ENCODE measurements at regions not wholly inside any gene's neighbourhood (a gene's known extent, or its start where the extent isn't known, plus 50 kb on each side); places are given as distances from the start of the nearest gene placed in this dataset.
A peak's percentile ranks its signal among the peaks of the same experiment; 100 is the strongest.

DNA sequence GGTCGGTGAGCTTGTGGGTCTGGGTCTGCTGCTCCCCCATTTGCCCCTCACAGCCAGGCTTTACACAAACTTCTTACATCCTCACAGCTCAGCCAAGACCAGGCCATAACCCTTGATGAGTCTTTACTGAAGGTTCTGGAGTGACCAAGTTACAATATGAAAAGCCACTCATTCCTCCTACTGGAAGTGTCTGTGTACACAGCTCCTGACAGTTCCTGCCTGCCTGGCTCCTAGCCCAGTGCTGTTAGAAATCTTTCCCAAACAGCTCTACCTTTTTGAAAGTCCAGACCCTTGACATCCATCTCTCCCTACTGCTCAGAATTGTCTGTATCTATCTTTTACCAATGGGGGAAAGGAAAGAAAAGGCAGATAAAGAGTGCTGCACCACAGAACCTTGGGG lies 106.9 kb downstream of the PAX1 start:
- H3K9me3 ChIP-seq: no peaks in the 10 kb centered on the region
- H3K4me3 ChIP-seq (ENCODE audit: low read depth in 1 of 2, low read length in 1 of 2): no peak overlapping the region
- H3K36me3 ChIP-seq: no peaks in the 10 kb centered on the region
- TF ChIP-seq, protein P1, sequence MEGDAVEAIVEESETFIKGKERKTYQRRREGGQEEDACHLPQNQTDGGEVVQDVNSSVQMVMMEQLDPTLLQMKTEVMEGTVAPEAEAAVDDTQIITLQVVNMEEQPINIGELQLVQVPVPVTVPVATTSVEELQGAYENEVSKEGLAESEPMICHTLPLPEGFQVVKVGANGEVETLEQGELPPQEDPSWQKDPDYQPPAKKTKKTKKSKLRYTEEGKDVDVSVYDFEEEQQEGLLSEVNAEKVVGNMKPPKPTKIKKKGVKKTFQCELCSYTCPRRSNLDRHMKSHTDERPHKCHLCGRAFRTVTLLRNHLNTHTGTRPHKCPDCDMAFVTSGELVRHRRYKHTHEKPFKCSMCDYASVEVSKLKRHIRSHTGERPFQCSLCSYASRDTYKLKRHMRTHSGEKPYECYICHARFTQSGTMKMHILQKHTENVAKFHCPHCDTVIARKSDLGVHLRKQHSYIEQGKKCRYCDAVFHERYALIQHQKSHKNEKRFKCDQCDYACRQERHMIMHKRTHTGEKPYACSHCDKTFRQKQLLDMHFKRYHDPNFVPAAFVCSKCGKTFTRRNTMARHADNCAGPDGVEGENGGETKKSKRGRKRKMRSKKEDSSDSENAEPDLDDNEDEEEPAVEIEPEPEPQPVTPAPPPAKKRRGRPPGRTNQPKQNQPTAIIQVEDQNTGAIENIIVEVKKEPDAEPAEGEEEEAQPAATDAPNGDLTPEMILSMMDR (IDR thresholded peaks at IDR 0.05): no peak
- H3K27me3 ChIP-seq: no peaks in the 10 kb centered on the region
- H3K27ac ChIP-seq: no peak overlapping the region
- no peaks in the 10 kb centered on the region for H3K4me1 ChIP-seq (ENCODE audit: control insufficient read depth in 1 of 2, insufficient read depth in 1 of 2, low read depth in 1 of 2, low read length in 1 of 2)

DNA sequence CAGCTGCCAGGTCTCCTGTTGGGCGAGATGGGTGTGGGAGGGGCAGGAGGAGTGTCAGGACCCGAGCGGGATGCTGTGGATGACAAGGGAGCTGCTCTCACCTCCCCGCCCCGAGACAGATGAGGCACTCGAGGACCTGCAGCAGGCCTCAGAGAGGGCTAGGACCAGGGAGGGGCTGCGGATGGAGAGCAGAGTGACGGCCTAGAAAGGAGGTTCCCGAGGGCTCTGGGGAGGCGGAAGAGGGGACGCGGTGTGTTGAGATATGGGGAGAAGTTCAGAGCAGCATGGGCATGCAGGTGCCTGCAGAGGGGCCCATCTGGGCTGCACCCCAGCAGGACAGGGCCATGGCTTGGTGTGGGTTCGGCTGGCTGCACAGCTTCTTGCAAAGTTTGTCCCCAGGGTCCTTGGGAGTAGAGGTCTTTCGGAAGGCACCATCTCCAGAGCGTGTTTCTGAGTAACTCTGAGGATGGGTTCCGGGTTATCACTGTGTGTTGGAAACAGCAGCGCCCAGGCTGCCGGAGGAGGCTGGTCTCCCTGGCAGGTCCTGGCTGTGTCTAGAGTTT lies 104.6 kb downstream of the PAX1 start:
- Histone ChIP-seq H3K4me1 (ENCODE audit: control insufficient read depth in 1 of 2, insufficient read depth in 1 of 2, low read depth in 1 of 2, low read length in 1 of 2) (no peaks in the 10 kb centered on the region), H3K9me3 (no peaks in the 10 kb centered on the region), H3K4me3 (ENCODE audit: low read depth in 1 of 2, low read length in 1 of 2) (no peak overlapping the region), H3K27ac (no peak overlapping the region), H3K36me3 (no peaks in the 10 kb centered on the region), H3K27me3 (no peaks in the 10 kb centered on the region)
- TF ChIP-seq, protein P1 (IDR thresholded peaks at IDR 0.05): no peak

DNA sequence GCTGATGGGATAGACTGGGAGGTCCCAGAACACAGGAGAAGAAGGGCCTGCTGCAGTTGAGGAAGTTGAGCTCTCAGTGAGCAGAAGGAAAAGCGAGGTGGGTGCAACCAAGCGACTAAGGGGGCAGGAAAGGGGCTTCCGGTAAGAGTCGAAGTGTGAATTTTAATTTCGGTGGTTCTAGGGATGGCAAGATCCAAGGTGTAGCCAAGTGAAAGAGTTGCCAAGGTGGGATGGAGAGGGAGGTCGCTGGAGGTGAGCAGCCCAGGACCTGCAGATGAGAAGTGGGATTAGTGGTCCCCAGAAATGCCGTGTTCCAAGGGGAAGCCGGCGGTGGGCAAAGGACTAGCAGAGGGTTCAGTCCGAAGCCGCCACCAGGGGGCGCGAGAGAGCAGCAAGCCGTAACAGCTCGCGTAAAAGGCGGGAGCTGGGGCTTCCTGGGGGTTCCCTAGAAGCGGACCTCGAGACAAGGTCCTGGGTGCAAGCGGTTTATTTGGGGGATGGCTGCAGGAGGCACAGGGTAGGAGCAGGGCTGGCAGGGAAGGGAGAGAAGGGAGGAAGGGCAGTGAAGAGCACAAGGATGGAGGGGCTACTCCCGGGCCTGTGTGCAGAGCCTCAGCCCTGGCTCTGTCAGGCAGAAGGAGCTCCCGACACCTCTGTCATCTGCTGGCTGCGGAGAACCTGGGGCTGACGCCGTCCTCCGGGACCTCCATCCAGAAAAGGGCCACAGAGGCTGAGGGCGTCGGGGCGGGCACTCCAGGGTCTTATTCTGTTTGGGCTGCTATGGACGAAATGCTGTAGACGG lies 103.6 kb downstream of the PAX1 start:
- Histone ChIP-seq H3K4me3 (ENCODE audit: low read depth in 1 of 2, low read length in 1 of 2) (no peak overlapping the region), H3K27me3 (no peaks in the 10 kb centered on the region), H3K36me3 (no peaks in the 10 kb centered on the region), H3K9me3 (no peaks in the 10 kb centered on the region), H3K27ac (no peak overlapping the region), H3K4me1 (ENCODE audit: control insufficient read depth in 1 of 2, insufficient read depth in 1 of 2, low read depth in 1 of 2, low read length in 1 of 2) (no peaks in the 10 kb centered on the region)
- TF ChIP-seq, protein P1 (IDR thresholded peaks at IDR 0.05): peak; percentile 69

DNA sequence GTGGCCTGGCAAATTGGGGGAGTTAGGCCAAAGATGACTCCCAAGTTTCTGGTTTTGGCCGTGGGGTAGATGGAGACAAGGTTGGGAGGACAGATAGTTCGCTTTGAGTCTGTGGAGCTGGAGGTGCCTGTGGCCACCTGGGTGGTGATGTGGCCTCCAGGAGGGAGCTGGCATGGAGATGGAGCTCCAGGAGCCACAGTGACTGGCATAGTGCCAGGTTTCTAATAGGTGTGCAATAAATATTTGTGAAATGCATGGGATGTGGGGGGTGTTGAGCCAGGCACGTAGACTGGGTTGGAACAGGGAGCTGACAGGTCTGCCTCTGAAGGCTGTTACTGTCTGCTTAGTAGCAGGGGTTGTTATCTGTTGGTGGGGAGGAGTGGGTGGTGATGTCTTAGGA lies 102.7 kb downstream of the PAX1 start:
- no peak overlapping the region for H3K4me3 ChIP-seq (ENCODE audit: low read depth in 1 of 2, low read length in 1 of 2)

DNA sequence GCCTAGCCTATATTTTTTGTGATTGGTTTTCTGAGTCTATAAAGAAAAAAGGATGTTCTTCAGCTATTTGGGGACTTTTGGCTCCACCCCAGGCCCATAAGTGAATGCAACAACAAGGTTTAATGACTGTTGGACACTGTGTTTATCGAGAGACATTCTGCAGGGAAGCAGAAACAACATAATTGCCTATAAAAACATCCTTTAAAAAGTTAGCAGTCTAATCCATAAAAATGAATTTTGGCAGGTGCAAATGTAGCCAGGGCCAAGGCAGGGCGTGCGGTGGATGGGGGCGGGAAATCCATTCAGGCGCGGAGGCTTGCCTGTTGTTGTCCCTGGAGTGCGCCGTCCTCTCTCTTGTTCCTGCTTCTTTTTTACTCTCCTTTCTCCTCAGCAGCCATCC lies 99.3 kb downstream of the PAX1 start:
- Histone ChIP-seq H3K36me3 (no peaks in the 10 kb centered on the region), H3K9me3 (no peaks in the 10 kb centered on the region)

More for the DNA sequence above, 102.7 kb downstream of the PAX1 start:
- no peaks in the 10 kb centered on the region for H3K9me3 ChIP-seq
- no peaks in the 10 kb centered on the region for H3K27me3 ChIP-seq
- H3K27ac ChIP-seq: no peak overlapping the region
- TF ChIP-seq, protein P1 (IDR thresholded peaks at IDR 0.05): no peak
- H3K4me1 ChIP-seq (ENCODE audit: control insufficient read depth in 1 of 2, insufficient read depth in 1 of 2, low read depth in 1 of 2, low read length in 1 of 2): no peaks in the 10 kb centered on the region
- H3K36me3 ChIP-seq: no peaks in the 10 kb centered on the region

More for the DNA sequence above, 99.3 kb downstream of the PAX1 start:
- no peaks in the 10 kb centered on the region for H3K27me3 ChIP-seq
- H3K4me1 ChIP-seq (ENCODE audit: control insufficient read depth in 1 of 2, insufficient read depth in 1 of 2, low read depth in 1 of 2, low read length in 1 of 2): no peaks in the 10 kb centered on the region
- no peak overlapping the region for H3K4me3 ChIP-seq (ENCODE audit: low read depth in 1 of 2, low read length in 1 of 2)
- TF ChIP-seq, protein P1 (IDR thresholded peaks at IDR 0.05): no peak
- no peak overlapping the region for H3K27ac ChIP-seq

Data from neutrophil (primary cell).